Vagina (tissue), 2 donors: ENCODE measurements at regions not wholly inside any gene's neighbourhood (a gene's known extent, or its start where the extent isn't known, plus 50 kb on each side); places are given as distances from the start of the nearest gene placed in this dataset.

Experiments
- DNase-seq, 2 donors: peaks; one replicate each; pipeline ENCODE4 v3.0.0-alpha.2; 2017; ENCODE audit errors: extremely low spot score in 2 of 2
- H3K27ac ChIP-seq: fragments of 200-600 bp; sonication (generic); one replicate; pipeline ENCODE4 v1.5.1; 2019
- H3K27me3 ChIP-seq: fragments of 200-600 bp; sonication (generic); one replicate; pipeline ENCODE4 v1.5.1; 2019
- H3K36me3 ChIP-seq, 2 donors: fragments of 200-600 bp; sonication (generic); one replicate each; pipeline ENCODE4 v1.5.1; 2017 to 2019
- H3K4me1 ChIP-seq: fragments of 200-600 bp; sonication (generic); one replicate; pipeline ENCODE4 v1.5.1; 2019
- H3K4me3 ChIP-seq, 2 donors: fragments of 200-600 bp; sonication (generic); 1 replicate in 1 of 2; 2 replicates in 1 of 2; pipeline ENCODE4 v1.5.1; 2016 to 2019
- H3K9me3 ChIP-seq: fragments of 200-600 bp; sonication (generic); one replicate; pipeline ENCODE4 v1.5.1; 2019
- POLR2A ChIP-seq, 2 donors: fragments of 450-650 bp; IDR thresholded peaks; one replicate each; pipeline ENCODE4 v1.6.1; 2017; ENCODE audit warnings: antibody characterized with exemption in 2 of 2, mild to moderate bottlenecking in 2 of 2, moderate library complexity in 2 of 2
- POLR2AphosphoS5 ChIP-seq, 2 donors: sonication (generic); formaldehyde crosslinking; IDR thresholded peaks; one replicate each; pipeline ENCODE4 v1.9.0; 2017; ENCODE audit warnings: antibody characterized with exemption in 2 of 2, mild to moderate bottlenecking in 2 of 2, low read depth in 1 of 2; ENCODE audit not compliant: insufficient read depth in 1 of 2
- intact Hi-C: fragments of 100-400 bp; cut with DNase I; formaldehyde crosslinking; loops from one replicate; pipeline ENCODE4 v1.15.1; 2023
- TF ChIP-seq, protein P1 (sequence below), 3 experiments: fragments of 450-650 bp in 2 of 3; fragments of 200-600 bp in 1 of 3; sonication (generic) in 1 of 3; IDR thresholded peaks; one replicate each; pipeline ENCODE4 v1.5.1; 2017 to 2019; ENCODE audit warnings: antibody characterized with exemption in 3 of 3, mild to moderate bottlenecking in 2 of 3, moderate library complexity in 2 of 3

DNA sequence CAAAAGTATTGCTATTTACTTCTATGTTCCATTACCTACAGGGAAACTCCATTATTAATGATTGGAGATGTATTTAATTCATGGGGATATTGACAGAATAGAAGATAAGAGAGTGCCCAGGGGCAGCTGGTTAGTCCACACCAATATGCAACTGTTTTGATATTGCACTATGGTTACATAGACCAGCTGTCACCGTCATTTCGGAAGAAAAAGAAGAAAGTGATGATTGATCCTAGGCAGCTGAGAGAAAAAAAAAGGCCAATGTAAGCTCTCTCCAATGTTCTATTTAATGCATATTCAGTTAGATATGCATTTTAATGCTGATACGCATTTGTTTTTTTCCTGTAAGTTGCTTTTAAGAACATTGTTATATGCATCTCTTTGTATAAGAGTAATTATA, 1367.2 kb downstream of the KCNT2 start:
- Histone ChIP-seq H3K36me3 (no peaks in the 10 kb centered on the region), H3K27ac (no peak overlapping the region), H3K4me1 (no peaks in the 10 kb centered on the region), H3K27me3 (no peaks in the 10 kb centered on the region), H3K9me3 (no peaks in the 10 kb centered on the region), H3K4me3 (no peak overlapping the region)
- intact Hi-C loops = no loop called here
- TF ChIP-seq POLR2A (IDR thresholded peaks at IDR 0.05) (no peak), POLR2AphosphoS5 (IDR thresholded peaks at IDR 0.05; ENCODE audit: insufficient read depth in 1 of 2, low read depth in 1 of 2) (no peak)
- TF ChIP-seq, protein P1, sequence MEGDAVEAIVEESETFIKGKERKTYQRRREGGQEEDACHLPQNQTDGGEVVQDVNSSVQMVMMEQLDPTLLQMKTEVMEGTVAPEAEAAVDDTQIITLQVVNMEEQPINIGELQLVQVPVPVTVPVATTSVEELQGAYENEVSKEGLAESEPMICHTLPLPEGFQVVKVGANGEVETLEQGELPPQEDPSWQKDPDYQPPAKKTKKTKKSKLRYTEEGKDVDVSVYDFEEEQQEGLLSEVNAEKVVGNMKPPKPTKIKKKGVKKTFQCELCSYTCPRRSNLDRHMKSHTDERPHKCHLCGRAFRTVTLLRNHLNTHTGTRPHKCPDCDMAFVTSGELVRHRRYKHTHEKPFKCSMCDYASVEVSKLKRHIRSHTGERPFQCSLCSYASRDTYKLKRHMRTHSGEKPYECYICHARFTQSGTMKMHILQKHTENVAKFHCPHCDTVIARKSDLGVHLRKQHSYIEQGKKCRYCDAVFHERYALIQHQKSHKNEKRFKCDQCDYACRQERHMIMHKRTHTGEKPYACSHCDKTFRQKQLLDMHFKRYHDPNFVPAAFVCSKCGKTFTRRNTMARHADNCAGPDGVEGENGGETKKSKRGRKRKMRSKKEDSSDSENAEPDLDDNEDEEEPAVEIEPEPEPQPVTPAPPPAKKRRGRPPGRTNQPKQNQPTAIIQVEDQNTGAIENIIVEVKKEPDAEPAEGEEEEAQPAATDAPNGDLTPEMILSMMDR (IDR thresholded peaks at IDR 0.05) = no peak
- no peak for DNase-seq

DNA sequence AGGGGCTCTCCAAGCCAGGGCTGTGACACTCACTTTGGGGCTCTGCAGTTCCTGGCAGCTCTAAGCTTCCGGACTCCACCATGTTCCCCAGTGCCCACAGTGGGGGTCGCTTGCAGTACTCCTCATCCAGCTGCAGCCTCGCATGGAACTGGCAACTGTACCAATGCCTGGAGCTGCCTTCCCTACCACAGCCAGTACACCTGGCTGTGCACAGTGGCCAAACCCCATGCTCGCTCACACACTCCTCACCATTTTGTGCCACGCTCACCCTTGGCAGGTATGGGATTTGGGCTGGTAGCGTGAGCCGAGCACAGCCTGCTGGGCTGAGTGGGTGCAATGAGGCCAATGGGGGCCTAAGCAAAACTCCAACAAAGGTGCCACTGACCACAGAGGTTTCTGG, 1369.9 kb downstream of the KCNT2 start:
- H3K4me3 ChIP-seq = no peak overlapping the region
- TF ChIP-seq, protein P1 (IDR thresholded peaks at IDR 0.05) = no peak
- TF ChIP-seq POLR2A (IDR thresholded peaks at IDR 0.05) (no peak), POLR2AphosphoS5 (IDR thresholded peaks at IDR 0.05; ENCODE audit: insufficient read depth in 1 of 2, low read depth in 1 of 2) (no peak)
- H3K27ac ChIP-seq = no peak overlapping the region
- H3K27me3 ChIP-seq = no peaks in the 10 kb centered on the region
- H3K36me3 ChIP-seq = no peaks in the 10 kb centered on the region
- H3K4me1 ChIP-seq = no peaks in the 10 kb centered on the region
- no peak for DNase-seq
- H3K9me3 ChIP-seq = no peaks in the 10 kb centered on the region
- intact Hi-C loops = no loop called here

DNA sequence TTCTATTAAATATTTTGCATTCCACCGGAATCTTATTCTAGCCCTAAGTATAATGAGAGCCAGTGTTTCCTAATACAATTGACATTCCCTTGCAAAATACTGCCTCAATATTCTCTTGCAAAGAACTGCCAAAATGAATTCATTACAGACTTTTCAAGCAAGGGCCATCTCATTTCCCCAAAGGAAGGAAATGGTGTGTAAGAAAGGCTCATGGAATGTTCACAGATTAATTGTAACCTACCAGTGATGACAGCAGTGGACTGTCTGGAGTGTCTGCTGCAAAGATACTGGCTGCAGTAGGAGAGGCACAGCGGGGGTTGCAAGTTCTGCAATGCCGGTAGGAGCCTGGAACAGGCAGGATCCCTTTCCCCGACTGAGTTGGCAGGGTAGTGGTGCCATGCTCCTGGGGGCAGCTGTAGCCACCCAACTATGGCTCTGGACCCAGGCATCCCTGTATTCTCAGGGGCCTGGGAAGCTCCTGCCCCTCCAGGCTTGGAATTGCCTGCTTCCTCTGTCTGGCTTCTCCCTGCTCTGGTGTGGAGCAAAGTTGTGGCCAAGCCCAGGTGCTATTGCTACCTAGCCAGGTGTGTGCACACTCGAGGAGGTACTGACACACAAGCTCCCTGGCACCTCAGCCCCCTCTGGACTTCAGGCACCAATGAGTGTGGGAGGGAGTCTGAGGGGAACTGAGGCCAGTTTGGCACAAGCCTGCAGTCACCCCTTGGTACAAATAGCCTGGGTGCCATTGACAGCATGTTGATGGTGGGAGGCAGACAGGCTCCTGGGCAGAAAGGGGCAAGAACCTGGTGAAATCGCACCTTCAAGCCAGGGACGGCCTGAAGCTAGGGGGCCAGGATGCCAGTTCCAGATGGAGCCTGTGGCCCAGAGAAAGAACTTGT, 1371.0 kb downstream of the KCNT2 start:
- Histone ChIP-seq H3K27me3 (no peaks in the 10 kb centered on the region), H3K4me3 (no peak overlapping the region), H3K4me1 (no peaks in the 10 kb centered on the region), H3K36me3 (no peaks in the 10 kb centered on the region), H3K27ac (no peak overlapping the region), H3K9me3 (no peaks in the 10 kb centered on the region)
- intact Hi-C loops = no loop called here
- TF ChIP-seq POLR2AphosphoS5 (IDR thresholded peaks at IDR 0.05; ENCODE audit: insufficient read depth in 1 of 2, low read depth in 1 of 2) (no peak), POLR2A (IDR thresholded peaks at IDR 0.05) (no peak)
- no peak for DNase-seq

DNA sequence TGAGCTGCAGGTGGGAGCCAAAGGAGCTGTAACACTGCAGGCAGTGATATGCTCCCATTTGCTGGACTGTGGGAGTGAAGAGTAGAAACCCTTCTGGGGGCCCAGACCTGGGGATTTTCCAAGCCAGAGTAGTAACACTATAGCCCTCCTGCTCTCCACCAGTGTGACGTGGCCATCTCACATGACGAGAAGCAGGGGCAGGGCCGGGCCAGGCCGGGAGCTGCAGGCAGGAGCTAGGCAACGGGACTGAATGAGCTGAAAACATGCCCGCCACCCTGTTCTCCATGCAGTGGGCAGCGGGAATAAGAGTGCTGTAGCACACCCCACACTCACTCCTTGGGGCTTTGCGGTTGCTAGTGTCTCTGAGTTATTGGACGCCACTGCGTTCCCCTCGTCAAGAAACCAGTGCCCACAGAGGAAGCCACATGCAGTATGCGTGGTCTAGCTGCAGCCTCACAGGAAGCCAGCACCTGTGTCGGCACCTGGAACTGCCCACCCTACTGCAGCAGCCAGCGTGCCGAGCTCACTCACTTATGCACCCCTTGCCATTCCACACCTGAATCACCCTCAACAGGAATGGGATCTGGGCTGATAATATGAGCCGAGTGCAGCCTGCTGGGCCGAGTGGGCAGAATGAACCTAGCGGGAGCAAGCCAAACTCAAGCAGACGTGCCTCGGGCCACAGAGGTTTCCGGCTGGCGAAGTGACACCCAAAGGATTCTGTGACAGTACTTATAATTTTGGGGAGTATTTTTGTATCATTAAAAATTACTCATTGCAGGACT, 1389.6 kb downstream of the KCNT2 start:
- DNase-seq = no peak
- Histone ChIP-seq H3K9me3 (no peaks in the 10 kb centered on the region), H3K36me3 (no peaks in the 10 kb centered on the region), H3K4me3 (no peak overlapping the region), H3K27me3 (no peaks in the 10 kb centered on the region), H3K27ac (no peak overlapping the region), H3K4me1 (no peaks in the 10 kb centered on the region)
- no peak for TF ChIP-seq POLR2A (IDR thresholded peaks at IDR 0.05)
- TF ChIP-seq POLR2AphosphoS5 (IDR thresholded peaks at IDR 0.05; ENCODE audit: insufficient read depth in 1 of 2, low read depth in 1 of 2) = no peak
- TF ChIP-seq, protein P1 (IDR thresholded peaks at IDR 0.05) = no peak
- intact Hi-C loops = no loop called here

DNA sequence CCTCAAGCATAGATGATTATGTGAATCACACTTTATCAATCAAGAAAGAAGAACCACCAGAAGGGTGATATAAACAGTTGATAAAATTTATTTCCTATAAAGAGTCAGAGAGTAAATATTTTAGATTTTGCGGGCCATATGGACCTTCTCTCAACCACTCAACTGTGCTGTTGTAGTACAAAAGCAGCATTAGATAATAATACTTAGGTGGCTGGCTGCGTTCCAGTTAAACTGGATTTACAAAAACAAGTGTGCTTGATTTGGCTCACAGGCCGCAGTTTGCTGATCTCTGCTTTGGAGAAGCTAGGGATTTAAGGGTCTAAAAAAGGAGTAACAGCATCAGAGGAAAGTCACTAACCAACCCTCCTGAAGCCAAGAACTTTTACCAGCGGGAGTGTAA, 1406.0 kb downstream of the KCNT2 start:
- Histone ChIP-seq H3K9me3 (no peaks in the 10 kb centered on the region), H3K27me3 (no peaks in the 10 kb centered on the region), H3K27ac (no peak overlapping the region), H3K4me1 (no peaks in the 10 kb centered on the region), H3K36me3 (no peaks in the 10 kb centered on the region), H3K4me3 (no peak overlapping the region)
- TF ChIP-seq, protein P1 (IDR thresholded peaks at IDR 0.05) = no peak
- no peak for TF ChIP-seq POLR2A (IDR thresholded peaks at IDR 0.05)
- no peak for TF ChIP-seq POLR2AphosphoS5 (IDR thresholded peaks at IDR 0.05; ENCODE audit: insufficient read depth in 1 of 2, low read depth in 1 of 2)
- no peak for DNase-seq
- intact Hi-C loops = no loop called here
